Calu3 (cell line): ENCODE measurements at regions not wholly inside any gene's neighbourhood (a gene's known extent, or its start where the extent isn't known, plus 50 kb on each side); places are given as distances from the start of the nearest gene placed in this dataset.
"Not testable (repeated sequence)": the region's sequence is repeated elsewhere in the genome, so short reads cannot be mapped to it uniquely, and the experiment has no call there.

Source experiments
- BruUV-seq: library from RNA; stranded (reverse); fragments of 400-500 nt; replicated peaks from 2 replicates; lab custom pipeline; 2021; lab: Mats Ljungman, UMichigan
- CTCF ChIA-PET: fragments of 300-600 bp; sonication (Branson Sonifier 250); formaldehyde crosslinking; loops from one replicate; lab custom pipeline; 2022; ENCODE audit warnings: antibody characterized with exemption; lab: Charles Lee
- DNase-seq: peaks from one replicate; pipeline ENCODE4 v3.0.0; 2022
- H3K27ac Mint-ChIP-seq: one replicate; pipeline ENCODE4 v1.8.0; 2022; ENCODE audit warnings: mixed read lengths; ENCODE audit not compliant: unreplicated experiment
- H3K27me3 Mint-ChIP-seq: one replicate; pipeline ENCODE4 v1.8.0; 2022; ENCODE audit warnings: mixed read lengths; ENCODE audit not compliant: unreplicated experiment
- H3K36me3 Mint-ChIP-seq: one replicate; pipeline ENCODE4 v1.8.0; 2022; ENCODE audit warnings: mild to moderate bottlenecking, moderate library complexity, mixed read lengths; ENCODE audit not compliant: insufficient read depth, unreplicated experiment
- H3K4me1 Mint-ChIP-seq: one replicate; pipeline ENCODE4 v1.8.0; 2022; ENCODE audit warnings: mild to moderate bottlenecking, low read depth, mixed read lengths; ENCODE audit not compliant: unreplicated experiment
- H3K4me3 Mint-ChIP-seq: one replicate; pipeline ENCODE4 v1.8.0; 2022; ENCODE audit warnings: mild to moderate bottlenecking, low read depth, moderate library complexity, mixed read lengths; ENCODE audit not compliant: unreplicated experiment
- H3K9me3 Mint-ChIP-seq: one replicate; pipeline ENCODE4 v1.8.0; 2022; ENCODE audit warnings: low read depth, mixed read lengths; ENCODE audit not compliant: unreplicated experiment
- intact Hi-C: fragments of 100-400 bp; cut with micrococcal nuclease; formaldehyde crosslinking; loops from one replicate; pipeline ENCODE4 v1.10.0; 2022; ENCODE audit not compliant: unreplicated experiment
- TF ChIP-seq, protein P1 (sequence below): fragments of 200-600 bp; IDR thresholded peaks from one replicate; pipeline ENCODE4 v1.8.0; 2022; ENCODE audit warnings: antibody characterized with exemption; ENCODE audit not compliant: unreplicated experiment

DNA sequence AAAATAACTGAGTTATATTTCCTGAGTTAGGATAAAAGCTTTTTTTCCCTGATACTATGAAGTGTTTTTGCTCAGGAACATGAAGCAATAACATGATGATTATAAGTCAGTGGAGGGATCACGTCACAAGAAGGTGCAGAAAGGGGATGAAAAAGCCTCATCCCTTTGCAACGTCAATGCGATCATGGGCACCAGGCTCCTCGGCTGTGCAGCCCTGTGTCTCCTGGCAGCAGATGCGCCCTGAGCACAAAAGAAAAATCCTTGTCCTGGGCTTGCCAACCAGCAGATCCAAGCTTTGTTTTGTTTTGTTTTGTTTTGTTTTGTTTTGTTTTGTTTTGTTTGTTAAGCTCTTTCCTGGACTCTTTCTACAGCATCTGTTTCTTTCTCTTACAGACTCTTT, 103.5 kb upstream of the PRSS1 start:
- H3K4me3 Mint-ChIP-seq, result no peak overlapping the region
- CTCF ChIA-PET, result interaction anchor here (1.0 kb wide), 1 partner anchor 63 kb away, joined by 4 read pairs; no protein-coding TSS in a partner anchor
- H3K4me1 Mint-ChIP-seq, result no peaks in the 10 kb centered on the region
- H3K9me3 Mint-ChIP-seq, result no peaks in the 10 kb centered on the region
- no peak for DNase-seq
- no peaks in the 10 kb centered on the region for H3K36me3 Mint-ChIP-seq
- H3K27me3 Mint-ChIP-seq, result peaks cover 94% of the 10 kb centered on the region
- no TSS peak for BruUV-seq
- H3K27ac Mint-ChIP-seq, result no peak overlapping the region
- intact Hi-C loops, result no loop called here
- TF ChIP-seq, protein P1, sequence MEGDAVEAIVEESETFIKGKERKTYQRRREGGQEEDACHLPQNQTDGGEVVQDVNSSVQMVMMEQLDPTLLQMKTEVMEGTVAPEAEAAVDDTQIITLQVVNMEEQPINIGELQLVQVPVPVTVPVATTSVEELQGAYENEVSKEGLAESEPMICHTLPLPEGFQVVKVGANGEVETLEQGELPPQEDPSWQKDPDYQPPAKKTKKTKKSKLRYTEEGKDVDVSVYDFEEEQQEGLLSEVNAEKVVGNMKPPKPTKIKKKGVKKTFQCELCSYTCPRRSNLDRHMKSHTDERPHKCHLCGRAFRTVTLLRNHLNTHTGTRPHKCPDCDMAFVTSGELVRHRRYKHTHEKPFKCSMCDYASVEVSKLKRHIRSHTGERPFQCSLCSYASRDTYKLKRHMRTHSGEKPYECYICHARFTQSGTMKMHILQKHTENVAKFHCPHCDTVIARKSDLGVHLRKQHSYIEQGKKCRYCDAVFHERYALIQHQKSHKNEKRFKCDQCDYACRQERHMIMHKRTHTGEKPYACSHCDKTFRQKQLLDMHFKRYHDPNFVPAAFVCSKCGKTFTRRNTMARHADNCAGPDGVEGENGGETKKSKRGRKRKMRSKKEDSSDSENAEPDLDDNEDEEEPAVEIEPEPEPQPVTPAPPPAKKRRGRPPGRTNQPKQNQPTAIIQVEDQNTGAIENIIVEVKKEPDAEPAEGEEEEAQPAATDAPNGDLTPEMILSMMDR, result no peak

DNA sequence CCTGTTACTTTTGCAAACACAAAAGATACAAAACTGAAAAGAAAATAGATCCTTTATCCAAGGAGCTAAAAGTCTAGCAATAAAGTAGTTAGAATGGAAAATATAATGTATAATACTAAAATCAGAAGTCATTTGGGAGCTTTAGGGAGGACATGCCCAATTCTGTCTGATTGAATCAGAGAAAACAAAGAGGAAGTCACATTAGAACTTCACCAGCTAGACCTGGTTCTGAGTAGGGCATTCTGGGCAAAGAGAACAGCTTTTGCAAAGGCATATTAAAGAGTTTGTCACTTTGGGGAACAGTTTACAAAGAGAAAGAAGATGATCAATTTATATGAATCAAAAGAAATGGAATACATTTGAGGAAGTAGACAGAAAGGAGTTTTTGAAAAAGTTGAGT, 107.0 kb upstream of the PRSS1 start:
- Mint-ChIP-seq H3K4me3 (no peak overlapping the region), H3K36me3 (no peaks in the 10 kb centered on the region), H3K27me3 (peaks cover 91% of the 10 kb centered on the region), H3K9me3 (no peaks in the 10 kb centered on the region), H3K4me1 (no peaks in the 10 kb centered on the region), H3K27ac (no peak overlapping the region)
- BruUV-seq, result no TSS peak
- CTCF ChIA-PET, result no interaction called here
- DNase-seq, result no peak
- TF ChIP-seq, protein P1, result no peak
- intact Hi-C loops, result no loop called here

DNA sequence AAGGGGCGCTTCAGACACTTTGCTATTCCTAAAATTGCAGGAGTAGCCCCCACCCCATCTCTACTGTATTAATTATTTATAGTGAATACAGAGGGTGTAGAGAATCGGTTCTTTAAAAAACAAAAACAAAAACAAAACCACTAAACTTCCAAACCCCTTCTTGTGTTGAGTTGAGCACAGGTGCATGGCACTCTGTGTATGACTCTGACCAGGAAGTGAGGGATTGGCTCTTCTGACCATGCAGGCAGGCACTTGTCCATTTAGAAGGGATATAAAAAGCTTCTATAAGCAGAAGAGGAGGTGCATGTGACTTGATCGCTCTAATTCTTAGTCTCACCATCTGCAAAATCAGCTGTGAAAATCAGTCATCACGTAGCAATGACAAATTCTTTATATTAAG, 108.0 kb upstream of the PRSS1 start:
- H3K9me3 Mint-ChIP-seq, H3K36me3 Mint-ChIP-seq, BruUV-seq, intact Hi-C loops, H3K27ac Mint-ChIP-seq, H3K4me3 Mint-ChIP-seq, H3K4me1 Mint-ChIP-seq, DNase-seq, CTCF ChIA-PET: not testable (repeated sequence)
- H3K27me3 Mint-ChIP-seq, result peaks cover 96% of the 10 kb centered on the region

DNA sequence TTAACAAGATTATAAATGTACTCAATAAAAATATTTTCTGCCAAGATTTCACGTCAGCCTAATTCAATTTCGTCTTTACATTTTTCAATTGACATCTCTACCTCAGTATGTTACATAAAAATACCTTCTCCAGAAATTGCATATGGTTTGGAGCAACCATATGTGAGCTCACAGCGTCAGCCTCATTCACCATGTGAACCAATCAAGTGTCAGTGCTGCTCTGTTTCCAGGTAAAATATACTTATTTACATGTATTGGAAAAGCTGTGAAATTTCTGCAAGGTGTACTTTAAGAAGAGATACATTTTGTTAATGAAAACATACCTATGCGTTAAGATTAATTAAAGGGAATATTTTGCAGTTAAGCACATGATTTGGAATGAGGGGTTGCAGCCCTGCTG, 110.7 kb upstream of the PRSS1 start:
- Mint-ChIP-seq H3K36me3 (no peaks in the 10 kb centered on the region), H3K4me1 (no peaks in the 10 kb centered on the region), H3K9me3 (no peaks in the 10 kb centered on the region), H3K27ac (no peak overlapping the region), H3K27me3 (peaks cover 70% of the 10 kb centered on the region), H3K4me3 (no peak overlapping the region)
- BruUV-seq, result no TSS peak
- intact Hi-C loops, result no loop called here
- CTCF ChIA-PET, result no interaction called here
- DNase-seq, result no peak
- TF ChIP-seq, protein P1, result no peak

DNA sequence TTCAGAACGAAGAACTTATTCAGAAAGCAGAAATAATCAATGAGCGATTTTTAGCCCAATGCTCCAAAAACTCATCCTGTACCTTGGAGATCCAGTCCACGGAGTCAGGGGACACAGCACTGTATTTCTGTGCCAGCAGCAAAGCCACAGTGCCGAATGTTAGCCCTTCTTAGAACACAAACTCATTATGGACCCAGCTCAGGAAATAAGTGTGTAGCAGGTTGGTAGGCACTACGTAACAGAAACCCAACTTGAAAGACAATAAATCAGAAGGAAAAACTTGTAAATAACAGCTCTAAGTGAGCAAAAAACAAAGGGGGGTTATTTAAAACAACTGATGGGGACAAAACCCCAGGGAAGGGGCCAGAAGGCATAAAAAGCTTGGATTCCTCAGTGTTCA, 112.0 kb upstream of the PRSS1 start:
- Mint-ChIP-seq H3K9me3 (no peaks in the 10 kb centered on the region), H3K27me3 (peaks cover 62% of the 10 kb centered on the region), H3K4me1 (no peaks in the 10 kb centered on the region), H3K36me3 (no peaks in the 10 kb centered on the region), H3K27ac (no peak overlapping the region), H3K4me3 (no peak overlapping the region)
- no peak for DNase-seq
- BruUV-seq, result no TSS peak
- CTCF ChIA-PET, result interaction anchor here (0.7 to 1.0 kb wide), 2 partner anchors 77 to 102 kb away, joined by 3 read pairs; no protein-coding TSS in a partner anchor
- TF ChIP-seq, protein P1, result no peak
- intact Hi-C loops, result no loop called here
